K562 (cell line): ENCODE measurements at regions not wholly inside any gene's neighbourhood (a gene's known extent, or its start where the extent isn't known, plus 50 kb on each side); places are given as distances from the start of the nearest gene placed in this dataset.

Experiments
- ATAC-seq: fragments of 200-7000 bp; cut with Tn5 transposase; 3 replicates; pipeline ENCODE4 v1.9.1; 2020; ENCODE audit warnings: moderate library complexity
- BruUV-seq: library from RNA; stranded (reverse); fragments of 400-500 nt; replicated peaks from 2 replicates; lab custom pipeline; 2021; lab: Mats Ljungman, UMichigan
- CTCF ChIA-PET: fragments of 300-600 bp; formaldehyde crosslinking; extraction: SDS; loops from one replicate; lab custom pipeline; 2021; ENCODE audit warnings: low intra/inter-chr PET ratio; lab: Yijun Ruan, JAX
- POLR2A ChIA-PET: fragments of 300-600, 350-650 bp; sonication (Branson Sonifier 250); formaldehyde crosslinking; extraction: SDS; loops from one replicate; lab custom pipeline; 2021; ENCODE audit warnings: antibody characterized with exemption, inconsistent platforms; lab: Yijun Ruan, JAX
- DNase-seq, 4 experiments: peaks; one replicate each; pipeline versions ENCODE4 v3.0.0 to v3.0.0-alpha.2; 2011 to 2018; ENCODE audit warnings: low spot score in 3 of 4, mixed read lengths in 3 of 4; ENCODE audit errors: extremely low read depth in 1 of 4
- FAIRE-seq: peaks from 2 replicates; lab custom pipeline; 2011; peaks lifted over from hg19 to GRCh38; lab: Jason Lieb, UNC
- H2AFZ ChIP-seq: 2 replicates; pipeline ENCODE4 v1.6.0; 2011; ENCODE audit warnings: low read depth, low read length, control low read depth, inconsistent platforms
- H3K27ac ChIP-seq: fragments of 200-600 bp; 3 replicates; pipeline ENCODE4 v1.8.0; 2011; ENCODE audit warnings: low read depth, mild to moderate bottlenecking, control low read depth, inconsistent platforms, low read length, moderate library complexity, mixed read lengths; ENCODE audit errors: extremely low read depth
- H3K27me3 ChIP-seq, 2 experiments: fragments of 300-600 bp in 1 of 2; 2 replicates in 1 of 2; 3 replicates in 1 of 2; pipeline versions ENCODE4 v1.6.0 to v1.8.0; 2011; ENCODE audit warnings: inconsistent platforms in 2 of 2, low read length in 2 of 2, mild to moderate bottlenecking in 1 of 2, mixed read lengths in 1 of 2, moderate library complexity in 1 of 2; ENCODE audit not compliant: control insufficient read depth in 2 of 2, insufficient read depth in 2 of 2
- H3K36me3 ChIP-seq: fragments of 300-600 bp; 3 replicates; pipeline ENCODE4 v1.8.0; 2011; ENCODE audit warnings: mild to moderate bottlenecking, low read length, inconsistent platforms; ENCODE audit not compliant: control insufficient read depth, insufficient read depth
- H3K4me1 ChIP-seq, 2 experiments: fragments of 200-600 bp in 1 of 2; replicated peaks in 1 of 2; 2 replicates in 1 of 2; 3 replicates in 1 of 2; pipeline versions ENCODE4 v1.5.1 to v1.8.0; 2011; ENCODE audit warnings: inconsistent platforms in 2 of 2, low read length in 2 of 2, mild to moderate bottlenecking in 1 of 2, mixed read lengths in 1 of 2, moderate library complexity in 1 of 2; ENCODE audit not compliant: control insufficient read depth in 2 of 2, insufficient read depth in 2 of 2
- H3K4me2 ChIP-seq: 2 replicates; pipeline ENCODE4 v1.6.1; 2011; ENCODE audit warnings: low read length, control low read depth, inconsistent platforms, mixed read lengths; ENCODE audit not compliant: insufficient read depth
- H3K4me3 ChIP-seq: fragments of 200-600 bp; sonication (generic), shearing (Covaris generic); 2 replicates; pipeline ENCODE4 v1.5.1; 2016; ENCODE audit warnings: control low read depth, inconsistent platforms
- H3K79me2 ChIP-seq: fragments of 200-600 bp; 3 replicates; pipeline ENCODE4 v1.8.0; 2011; ENCODE audit warnings: low read length, inconsistent platforms; ENCODE audit not compliant: control insufficient read depth, insufficient read depth
- H3K9ac ChIP-seq, 2 experiments: 2 replicates each; pipeline versions ENCODE4 v1.6.0 to v1.6.1; 2011; ENCODE audit warnings: low read depth in 2 of 2, low read length in 2 of 2, control low read depth in 1 of 2, inconsistent platforms in 1 of 2, mild to moderate bottlenecking in 1 of 2, mixed read lengths in 1 of 2; ENCODE audit not compliant: insufficient read depth in 1 of 2
- H3K9me1 ChIP-seq: one replicate; pipeline ENCODE4 v1.6.0; 2011; ENCODE audit warnings: inconsistent platforms, mild to moderate bottlenecking, low read length, moderate library complexity; ENCODE audit not compliant: control insufficient read depth, insufficient read depth
- H3K9me3 ChIP-seq: replicated peaks from 2 replicates; pipeline ENCODE4 v1.5.1; 2011; ENCODE audit warnings: low read depth, low read length, inconsistent platforms; ENCODE audit not compliant: control insufficient read depth, insufficient read depth
- H4K20me1 ChIP-seq: replicated peaks from 2 replicates; pipeline ENCODE4 v1.6.1; 2011; ENCODE audit warnings: low read length, inconsistent platforms, mixed read lengths; ENCODE audit not compliant: control insufficient read depth, insufficient read depth
- CXXC5 ChIP-seq: fragments of 250-450 bp; sonication (Bioruptor Pico); IDR thresholded peaks from 2 replicates; pipeline ENCODE4 v1.8.0; 2022; ENCODE audit warnings: inconsistent platforms, mild to moderate bottlenecking, moderate library complexity
- HNRNPLL ChIP-seq: fragments of 200-400 bp; formaldehyde crosslinking; IDR thresholded peaks from 2 replicates; pipeline ENCODE4 v1.6.1; 2017; ENCODE audit warnings: low read length, low read depth, mild to moderate bottlenecking; ENCODE audit not compliant: poor library complexity, severe bottlenecking
- JUND ChIP-seq, 2 experiments: IDR thresholded peaks; 2 replicates in 1 of 2; 3 replicates in 1 of 2; pipeline ENCODE4 v1.6.1; 2011; ENCODE audit warnings: borderline replicate concordance in 2 of 2, low read depth in 2 of 2, low read length in 2 of 2, improper control_type of control experiment in 1 of 2, missing biosample characterization in 1 of 2, missing genetic modification characterization in 1 of 2, missing genetic modification reagents in 1 of 2
- KLF6 ChIP-seq: fragments of 250-450 bp; sonication (Bioruptor Pico); IDR thresholded peaks from 2 replicates; pipeline ENCODE4 v1.4.0; 2020; ENCODE audit warnings: mild to moderate bottlenecking, moderate library complexity, borderline replicate concordance
- RAD21 ChIP-seq, 2 experiments: fragments of 250-450 bp in 1 of 2; fragments of 450-650 bp in 1 of 2; sonication (Bioruptor Pico) in 1 of 2; formaldehyde crosslinking in 1 of 2; IDR thresholded peaks in 1 of 2; conservative IDR thresholded peaks in 1 of 2; 2 replicates each; pipeline versions ENCODE4 v1.4.0 to v1.8.0; 2020 to 2022; ENCODE audit warnings: mild to moderate bottlenecking in 2 of 2, moderate library complexity in 1 of 2
- SRSF7 ChIP-seq: fragments of 200-400 bp; formaldehyde crosslinking; optimal IDR thresholded peaks from 2 replicates; pipeline ENCODE3; 2017; ENCODE audit warnings: mild to moderate bottlenecking, low read depth, low read length
- ZEB2 ChIP-seq: fragments of 450-650 bp; IDR thresholded peaks from 2 replicates; pipeline ENCODE4 v1.6.1; 2016
- ZKSCAN8 ChIP-seq: fragments of 200-800 bp; sonication (Bioruptor generic); IDR thresholded peaks from 2 replicates; pipeline ENCODE4 v1.6.1; 2016; ENCODE audit warnings: missing genetic modification characterization, missing compliant biosample characterization
- ZNF280B ChIP-seq: fragments of 250-450 bp; sonication (Bioruptor Pico); IDR thresholded peaks from 2 replicates; pipeline ENCODE4 v1.5.1; 2021; ENCODE audit warnings: mild to moderate bottlenecking
- ZNF347 ChIP-seq: fragments of 450-650 bp; formaldehyde crosslinking; IDR thresholded peaks from 2 replicates; pipeline ENCODE4 v1.4.0; 2020; ENCODE audit warnings: low read depth, mild to moderate bottlenecking, moderate library complexity
- WGBS: fragments of 100-300 bp; shearing (Covaris generic); methylation state at CpG from one replicate; pipeline ENCODE4 v1.1.6; 2016; ENCODE audit warnings: low coverage, mixed read lengths; ENCODE audit not compliant: insufficient coverage; ENCODE audit errors: missing lambda C conversion rate; 5-methylcytosine and 5-hydroxymethylcytosine counted together
- in situ Hi-C: fragments of 300-500 bp; cut with MboI; formaldehyde crosslinking; loops from 4 replicates; pipeline ENCODE4 v1.15.0; 2018; ENCODE audit warnings: inconsistent platforms, mixed read lengths
- intact Hi-C: fragments of 100-400 bp; cut with micrococcal nuclease; formaldehyde crosslinking; loops from 2 replicates; pipeline ENCODE4 v1.14.2; 2022
- TF ChIP-seq, protein P1 (sequence below): sonication (generic); formaldehyde crosslinking; IDR thresholded peaks from 2 replicates; pipeline ENCODE4 v1.8.1; 2023; ENCODE audit warnings: mild to moderate bottlenecking, missing genetic modification reagents
- TF ChIP-seq, protein P2 (sequence below): fragments of 450-650 bp; conservative IDR thresholded peaks from 2 replicates; pipeline ENCODE4 v1.6.1; 2016; ENCODE audit warnings: missing genetic modification characterization, low read depth, mild to moderate bottlenecking, control low read depth, missing compliant biosample characterization
- TF ChIP-seq, protein P3 (sequence below): fragments of 200-400 bp; formaldehyde crosslinking; IDR thresholded peaks from 2 replicates; pipeline ENCODE4 v1.6.1; 2017; ENCODE audit warnings: mild to moderate bottlenecking, low read depth, low read length, moderate library complexity

GRCh38 chr4:100312615-100313350 is 122.5 kb upstream of the DDIT4L start:
- 0% methylated on average over 2 of the region's 2 CpGs for WGBS
- intact Hi-C loops = no loop called here
- Histone ChIP-seq H4K20me1 (no peaks in the 10 kb centered on the region), H3K27me3 (no peaks in the 10 kb centered on the region), H3K79me2 (no peaks in the 10 kb centered on the region), H2AFZ (no peak overlapping the region), H3K27ac (no peak overlapping the region), H3K4me2 (no peak overlapping the region), H3K9me1 (no peaks in the 10 kb centered on the region), H3K4me3 (no peak overlapping the region), H3K36me3 (no peaks in the 10 kb centered on the region), H3K9ac (no peak overlapping the region), H3K9me3 (0 out of 2 replicates have a peak, but pooled peaks cover 2% of the 10 kb centered on the region), H3K4me1 (no peaks in the 10 kb centered on the region)
- ATAC-seq = no peak
- no peak for FAIRE-seq
- DNase-seq = no peak
- ChIA-PET POLR2A (no interaction called here), CTCF (no interaction called here)
- no TSS peak for BruUV-seq
- in situ Hi-C loops = no loop called here
- TF ChIP-seq, protein P1, sequence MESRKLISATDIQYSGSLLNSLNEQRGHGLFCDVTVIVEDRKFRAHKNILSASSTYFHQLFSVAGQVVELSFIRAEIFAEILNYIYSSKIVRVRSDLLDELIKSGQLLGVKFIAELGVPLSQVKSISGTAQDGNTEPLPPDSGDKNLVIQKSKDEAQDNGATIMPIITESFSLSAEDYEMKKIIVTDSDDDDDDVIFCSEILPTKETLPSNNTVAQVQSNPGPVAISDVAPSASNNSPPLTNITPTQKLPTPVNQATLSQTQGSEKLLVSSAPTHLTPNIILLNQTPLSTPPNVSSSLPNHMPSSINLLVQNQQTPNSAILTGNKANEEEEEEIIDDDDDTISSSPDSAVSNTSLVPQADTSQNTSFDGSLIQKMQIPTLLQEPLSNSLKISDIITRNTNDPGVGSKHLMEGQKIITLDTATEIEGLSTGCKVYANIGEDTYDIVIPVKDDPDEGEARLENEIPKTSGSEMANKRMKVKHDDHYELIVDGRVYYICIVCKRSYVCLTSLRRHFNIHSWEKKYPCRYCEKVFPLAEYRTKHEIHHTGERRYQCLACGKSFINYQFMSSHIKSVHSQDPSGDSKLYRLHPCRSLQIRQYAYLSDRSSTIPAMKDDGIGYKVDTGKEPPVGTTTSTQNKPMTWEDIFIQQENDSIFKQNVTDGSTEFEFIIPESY (CRISPR knock-in tag) = no peak
- TF ChIP-seq KLF6 (CRISPR knock-in tag) (no peak), RAD21 (CRISPR knock-in tag; conservative IDR thresholded peaks at IDR 0.05 in 1 of 2, IDR thresholded peaks at IDR 0.05 in 1 of 2) (no peak), HNRNPLL (no peak), ZNF280B (no peak), ZNF347 (CRISPR knock-in tag) (no peak), JUND (IDR thresholded peaks at IDR 0.05; ENCODE audit: borderline replicate concordance, low read depth, low read length) (no peak), JUND (tag; IDR thresholded peaks at IDR 0.05; ENCODE audit: borderline replicate concordance, low read depth, low read length) (no peak), CXXC5 (no peak), ZEB2 (no peak), ZKSCAN8 (CRISPR knock-in tag) (no peak), SRSF7 (no peak)
- TF ChIP-seq, protein P2, sequence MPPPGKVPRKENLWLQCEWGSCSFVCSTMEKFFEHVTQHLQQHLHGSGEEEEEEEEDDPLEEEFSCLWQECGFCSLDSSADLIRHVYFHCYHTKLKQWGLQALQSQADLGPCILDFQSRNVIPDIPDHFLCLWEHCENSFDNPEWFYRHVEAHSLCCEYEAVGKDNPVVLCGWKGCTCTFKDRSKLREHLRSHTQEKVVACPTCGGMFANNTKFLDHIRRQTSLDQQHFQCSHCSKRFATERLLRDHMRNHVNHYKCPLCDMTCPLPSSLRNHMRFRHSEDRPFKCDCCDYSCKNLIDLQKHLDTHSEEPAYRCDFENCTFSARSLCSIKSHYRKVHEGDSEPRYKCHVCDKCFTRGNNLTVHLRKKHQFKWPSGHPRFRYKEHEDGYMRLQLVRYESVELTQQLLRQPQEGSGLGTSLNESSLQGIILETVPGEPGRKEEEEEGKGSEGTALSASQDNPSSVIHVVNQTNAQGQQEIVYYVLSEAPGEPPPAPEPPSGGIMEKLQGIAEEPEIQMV (tag) = no peak
- TF ChIP-seq, protein P3, sequence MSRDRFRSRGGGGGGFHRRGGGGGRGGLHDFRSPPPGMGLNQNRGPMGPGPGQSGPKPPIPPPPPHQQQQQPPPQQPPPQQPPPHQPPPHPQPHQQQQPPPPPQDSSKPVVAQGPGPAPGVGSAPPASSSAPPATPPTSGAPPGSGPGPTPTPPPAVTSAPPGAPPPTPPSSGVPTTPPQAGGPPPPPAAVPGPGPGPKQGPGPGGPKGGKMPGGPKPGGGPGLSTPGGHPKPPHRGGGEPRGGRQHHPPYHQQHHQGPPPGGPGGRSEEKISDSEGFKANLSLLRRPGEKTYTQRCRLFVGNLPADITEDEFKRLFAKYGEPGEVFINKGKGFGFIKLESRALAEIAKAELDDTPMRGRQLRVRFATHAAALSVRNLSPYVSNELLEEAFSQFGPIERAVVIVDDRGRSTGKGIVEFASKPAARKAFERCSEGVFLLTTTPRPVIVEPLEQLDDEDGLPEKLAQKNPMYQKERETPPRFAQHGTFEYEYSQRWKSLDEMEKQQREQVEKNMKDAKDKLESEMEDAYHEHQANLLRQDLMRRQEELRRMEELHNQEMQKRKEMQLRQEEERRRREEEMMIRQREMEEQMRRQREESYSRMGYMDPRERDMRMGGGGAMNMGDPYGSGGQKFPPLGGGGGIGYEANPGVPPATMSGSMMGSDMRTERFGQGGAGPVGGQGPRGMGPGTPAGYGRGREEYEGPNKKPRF = no peak
